ENCODE measurements at regions not wholly inside any gene's neighbourhood (a gene's known extent, or its start where the extent isn't known, plus 50 kb on each side); places are given as distances from the start of the nearest gene placed in this dataset.

GRCh38 chr13:105492216-105492615, 1043.2 kb downstream of the EFNB2 start:
- ATAC-seq (replicated peaks; ENCODE audit: extremely low read depth, poor library complexity, severe bottlenecking) = no peak
- H3K4me1 Mint-ChIP-seq = no peaks in the 10 kb centered on the region
- H3K36me3 Mint-ChIP-seq (ENCODE audit: insufficient read depth) = no peaks in the 10 kb centered on the region
- no peak overlapping the region for H3K4me3 Mint-ChIP-seq
- H3K27ac Mint-ChIP-seq (ENCODE audit: low read depth) = no peak overlapping the region
- H3K9me3 Mint-ChIP-seq = peaks cover 7% of the 10 kb centered on the region
- no peaks in the 10 kb centered on the region for H3K27me3 Mint-ChIP-seq
- no peak for DNase-seq (ENCODE audit: low spot score in 2 of 2)

- Mint-ChIP-seq H3K4me1 (no peaks in the 10 kb centered on the region), H3K36me3 (ENCODE audit: insufficient read depth) (no peaks in the 10 kb centered on the region), H3K9me3 (peaks cover 7% of the 10 kb centered on the region), H3K27ac (ENCODE audit: low read depth) (no peak overlapping the region), H3K4me3 (no peak overlapping the region), H3K27me3 (no peaks in the 10 kb centered on the region)
- DNase-seq (ENCODE audit: low spot score in 2 of 2) (no peak), ATAC-seq (replicated peaks; ENCODE audit: extremely low read depth, poor library complexity, severe bottlenecking) (no peak)
These were observed 1044.1 kb downstream of the EFNB2 start for GRCh38 chr13:105491345-105491744.

GRCh38 chr13:105485081-105485480, 1050.4 kb downstream of the EFNB2 start:
- no peak for ATAC-seq (replicated peaks; ENCODE audit: extremely low read depth, poor library complexity, severe bottlenecking)
- Mint-ChIP-seq H3K27ac (ENCODE audit: low read depth) (no peak overlapping the region), H3K36me3 (ENCODE audit: insufficient read depth) (no peaks in the 10 kb centered on the region), H3K4me3 (no peak overlapping the region), H3K4me1 (no peaks in the 10 kb centered on the region), H3K9me3 (peaks cover 20% of the 10 kb centered on the region), H3K27me3 (no peaks in the 10 kb centered on the region)
- no peak for DNase-seq (ENCODE audit: low spot score in 2 of 2)

- H3K4me1 Mint-ChIP-seq = no peaks in the 10 kb centered on the region
- no peak for DNase-seq (ENCODE audit: low spot score in 2 of 2)
- H3K27me3 Mint-ChIP-seq = no peaks in the 10 kb centered on the region
- ATAC-seq (replicated peaks; ENCODE audit: extremely low read depth, poor library complexity, severe bottlenecking) = no peak
- no peak overlapping the region for H3K27ac Mint-ChIP-seq (ENCODE audit: low read depth)
- no peak overlapping the region for H3K4me3 Mint-ChIP-seq
- H3K9me3 Mint-ChIP-seq = peaks cover 6% of the 10 kb centered on the region
- no peaks in the 10 kb centered on the region for H3K36me3 Mint-ChIP-seq (ENCODE audit: insufficient read depth)
These were observed 1060.4 kb downstream of the EFNB2 start for GRCh38 chr13:105474983-105475610.

GRCh38 chr13:105471673-105472072, 1063.8 kb downstream of the EFNB2 start:
- no peaks in the 10 kb centered on the region for H3K36me3 Mint-ChIP-seq (ENCODE audit: insufficient read depth)
- ATAC-seq (replicated peaks; ENCODE audit: extremely low read depth, poor library complexity, severe bottlenecking) = no peak
- H3K4me3 Mint-ChIP-seq = no peak overlapping the region
- DNase-seq (ENCODE audit: low spot score in 2 of 2) = no peak
- H3K9me3 Mint-ChIP-seq = peaks cover under 1% of the 10 kb centered on the region
- no peaks in the 10 kb centered on the region for H3K4me1 Mint-ChIP-seq
- H3K27ac Mint-ChIP-seq (ENCODE audit: low read depth) = no peak overlapping the region
- H3K27me3 Mint-ChIP-seq = no peaks in the 10 kb centered on the region

GRCh38 chr13:105466376-105466775, 1069.1 kb downstream of the EFNB2 start:
- H3K9me3 Mint-ChIP-seq = no peaks in the 10 kb centered on the region
- H3K36me3 Mint-ChIP-seq (ENCODE audit: insufficient read depth) = no peaks in the 10 kb centered on the region

GRCh38 chr13:105465745-105466144, 1069.7 kb downstream of the EFNB2 start, which contains the start of gene DAOA:
Gene DAOA (plus strand): TSS chr13:105466045.
- DNase-seq (ENCODE audit: low spot score in 2 of 2) (no peak), ATAC-seq (replicated peaks; ENCODE audit: extremely low read depth, poor library complexity, severe bottlenecking) (no peak)
- Mint-ChIP-seq H3K9me3 (no peaks in the 10 kb centered on the region), H3K27ac (ENCODE audit: low read depth) (no peak within 1 kb of the TSS), H3K4me3 (no peak within 1 kb of the TSS), H3K36me3 (ENCODE audit: insufficient read depth) (no peaks in the 10 kb centered on the region), H3K27me3 (no peaks in the 10 kb centered on the region), H3K4me1 (no peaks in the 10 kb centered on the region)

More at GRCh38 chr13:105466376-105466775, 1069.1 kb downstream of the EFNB2 start:
- H3K4me1 Mint-ChIP-seq = no peaks in the 10 kb centered on the region
- no peaks in the 10 kb centered on the region for H3K27me3 Mint-ChIP-seq
- no peak for ATAC-seq (replicated peaks; ENCODE audit: extremely low read depth, poor library complexity, severe bottlenecking)
- DNase-seq (ENCODE audit: low spot score in 2 of 2) = no peak
- no peak overlapping the region for H3K27ac Mint-ChIP-seq (ENCODE audit: low read depth)
- no peak overlapping the region for H3K4me3 Mint-ChIP-seq

- Mint-ChIP-seq H3K9me3 (peaks cover 2% of the 10 kb centered on the region), H3K27me3 (no peaks in the 10 kb centered on the region), H3K4me3 (no peak overlapping the region), H3K27ac (ENCODE audit: low read depth) (no peak overlapping the region), H3K36me3 (ENCODE audit: insufficient read depth) (no peaks in the 10 kb centered on the region), H3K4me1 (no peaks in the 10 kb centered on the region)
- DNase-seq (ENCODE audit: low spot score in 2 of 2) = no peak
- ATAC-seq (replicated peaks; ENCODE audit: extremely low read depth, poor library complexity, severe bottlenecking) = no peak
These were observed 1070.2 kb downstream of the EFNB2 start for GRCh38 chr13:105465251-105465650.

- H3K9me3 Mint-ChIP-seq = peaks cover 7% of the 10 kb centered on the region
- DNase-seq (ENCODE audit: low spot score in 2 of 2) = no peak
- no peak overlapping the region for H3K4me3 Mint-ChIP-seq
- H3K4me1 Mint-ChIP-seq = no peaks in the 10 kb centered on the region
- no peaks in the 10 kb centered on the region for H3K27me3 Mint-ChIP-seq
- no peaks in the 10 kb centered on the region for H3K36me3 Mint-ChIP-seq (ENCODE audit: insufficient read depth)
- H3K27ac Mint-ChIP-seq (ENCODE audit: low read depth) = no peak overlapping the region
- ATAC-seq (replicated peaks; ENCODE audit: extremely low read depth, poor library complexity, severe bottlenecking) = no peak
These were observed 1071.2 kb downstream of the EFNB2 start for GRCh38 chr13:105464249-105464648.

GRCh38 chr13:105463011-105463501, 1072.4 kb downstream of the EFNB2 start:
- no peak for DNase-seq (ENCODE audit: low spot score in 2 of 2)
- no peaks in the 10 kb centered on the region for H3K36me3 Mint-ChIP-seq (ENCODE audit: insufficient read depth)
- H3K9me3 Mint-ChIP-seq = peaks cover 12% of the 10 kb centered on the region
- no peaks in the 10 kb centered on the region for H3K27me3 Mint-ChIP-seq
- H3K4me1 Mint-ChIP-seq = no peaks in the 10 kb centered on the region
- H3K4me3 Mint-ChIP-seq = no peak overlapping the region
- no peak overlapping the region for H3K27ac Mint-ChIP-seq (ENCODE audit: low read depth)
- ATAC-seq (replicated peaks; ENCODE audit: extremely low read depth, poor library complexity, severe bottlenecking) = no peak

- peaks cover 12% of the 10 kb centered on the region for H3K9me3 Mint-ChIP-seq
- no peaks in the 10 kb centered on the region for H3K27me3 Mint-ChIP-seq
- no peak for ATAC-seq (replicated peaks; ENCODE audit: extremely low read depth, poor library complexity, severe bottlenecking)
- H3K36me3 Mint-ChIP-seq (ENCODE audit: insufficient read depth) = no peaks in the 10 kb centered on the region
- no peak overlapping the region for H3K4me3 Mint-ChIP-seq
- no peak for DNase-seq (ENCODE audit: low spot score in 2 of 2)
- H3K27ac Mint-ChIP-seq (ENCODE audit: low read depth) = no peak overlapping the region
- H3K4me1 Mint-ChIP-seq = no peaks in the 10 kb centered on the region
These were observed 1073.4 kb downstream of the EFNB2 start for GRCh38 chr13:105462098-105462497.

GRCh38 chr13:105452895-105453294, 1082.6 kb downstream of the EFNB2 start:
- Mint-ChIP-seq H3K9me3 (peaks cover 13% of the 10 kb centered on the region), H3K4me1 (no peaks in the 10 kb centered on the region), H3K27ac (ENCODE audit: low read depth) (no peak overlapping the region), H3K4me3 (no peak overlapping the region), H3K27me3 (no peaks in the 10 kb centered on the region), H3K36me3 (ENCODE audit: insufficient read depth) (peaks cover 2% of the 10 kb centered on the region)
- no peak for ATAC-seq (replicated peaks; ENCODE audit: extremely low read depth, poor library complexity, severe bottlenecking)
- DNase-seq (ENCODE audit: low spot score in 2 of 2) = no peak

- DNase-seq (ENCODE audit: low spot score in 2 of 2) (no peak), ATAC-seq (replicated peaks; ENCODE audit: extremely low read depth, poor library complexity, severe bottlenecking) (no peak)
- Mint-ChIP-seq H3K9me3 (peaks cover 11% of the 10 kb centered on the region), H3K27me3 (no peaks in the 10 kb centered on the region), H3K4me1 (no peaks in the 10 kb centered on the region), H3K36me3 (ENCODE audit: insufficient read depth) (peaks cover 2% of the 10 kb centered on the region), H3K4me3 (no peak overlapping the region), H3K27ac (ENCODE audit: low read depth) (no peak overlapping the region)
These were observed 1084.7 kb downstream of the EFNB2 start for GRCh38 chr13:105450784-105451183.

Measured in central memory CD8-positive, alpha-beta T cell (primary cell).